WTC11 (cell line): ENCODE measurements at regions not wholly inside any gene's neighbourhood (a gene's known extent, or its start where the extent isn't known, plus 50 kb on each side); places are given as distances from the start of the nearest gene placed in this dataset.

Experiments
- ATAC-seq: fragments of 200-7000 bp; cut with Tn5 transposase; 2 replicates; pipeline ENCODE4 v1.10.0; 2021; ENCODE audit warnings: mild to moderate bottlenecking, moderate library complexity
- CTCF ChIA-PET: fragments of 300-600 bp; sonication (Branson Sonifier 250); formaldehyde crosslinking; loops from one replicate; lab custom pipeline; 2021; ENCODE audit warnings: antibody characterized with exemption; lab: Charles Lee
- POLR2A ChIA-PET: fragments of 350-600 bp; sonication (Branson Sonifier 250); formaldehyde crosslinking; loops from one replicate; lab custom pipeline; 2021; ENCODE audit warnings: antibody characterized with exemption; lab: Charles Lee
- DNase-seq: peaks from one replicate; pipeline ENCODE4 v3.0.0; 2021; ENCODE audit warnings: low spot score
- H3K27ac Mint-ChIP-seq: 2 replicates; pipeline ENCODE4 v1.8.0; 2021; ENCODE audit warnings: mixed read lengths
- H3K27me3 Mint-ChIP-seq: 2 replicates; pipeline ENCODE4 v1.8.0; 2021; ENCODE audit warnings: low read depth, mild to moderate bottlenecking, moderate library complexity, mixed read lengths
- H3K36me3 Mint-ChIP-seq: 2 replicates; pipeline ENCODE4 v1.8.0; 2021; ENCODE audit warnings: mixed read lengths
- H3K4me1 Mint-ChIP-seq: 2 replicates; pipeline ENCODE4 v1.8.0; 2022; ENCODE audit warnings: mixed read lengths
- H3K4me3 Mint-ChIP-seq: 2 replicates; pipeline ENCODE4 v1.8.0; 2021; ENCODE audit warnings: mild to moderate bottlenecking, moderate library complexity, mixed read lengths
- H3K9me3 Mint-ChIP-seq: 2 replicates; pipeline ENCODE4 v1.8.0; 2021; ENCODE audit warnings: mixed read lengths
- ATF2 ChIP-seq: sonication (generic); formaldehyde crosslinking; IDR thresholded peaks from 2 replicates; pipeline ENCODE4 v1.8.1; 2022; ENCODE audit warnings: low read depth, missing genetic modification reagents, borderline replicate concordance
- ATF3 ChIP-seq: sonication (generic); formaldehyde crosslinking; conservative IDR thresholded peaks from 2 replicates; pipeline ENCODE4 v1.8.1; 2022; ENCODE audit warnings: mild to moderate bottlenecking, missing genetic modification reagents
- CREM ChIP-seq: sonication (generic); formaldehyde crosslinking; IDR thresholded peaks from 2 replicates; pipeline ENCODE4 v1.8.1; 2022; ENCODE audit warnings: mild to moderate bottlenecking, missing genetic modification reagents, moderate library complexity
- E2F5 ChIP-seq: sonication (generic); formaldehyde crosslinking; IDR thresholded peaks from 2 replicates; pipeline ENCODE4 v1.8.1; 2022; ENCODE audit warnings: mild to moderate bottlenecking, moderate library complexity, missing genetic modification reagents
- FOXJ3 ChIP-seq: sonication (generic); formaldehyde crosslinking; IDR thresholded peaks from 2 replicates; pipeline ENCODE4 v1.9.0; 2021; ENCODE audit warnings: missing genetic modification reagents, mild to moderate bottlenecking, borderline replicate concordance
- FOXP4 ChIP-seq: sonication (generic); formaldehyde crosslinking; IDR thresholded peaks from 2 replicates; pipeline ENCODE4 v1.8.0; 2022; ENCODE audit warnings: mild to moderate bottlenecking, missing genetic modification reagents
- GABPB1 ChIP-seq: sonication (generic); formaldehyde crosslinking; IDR thresholded peaks from 2 replicates; pipeline ENCODE4 v1.8.1; 2023; ENCODE audit warnings: mild to moderate bottlenecking, missing genetic modification reagents
- HMGA2 ChIP-seq: fragments of 250-450 bp; sonication (Bioruptor Pico); IDR thresholded peaks from 2 replicates; pipeline ENCODE4 v1.4.0; 2021; ENCODE audit warnings: mild to moderate bottlenecking, moderate library complexity
- JUN ChIP-seq: sonication (generic); formaldehyde crosslinking; IDR thresholded peaks from 2 replicates; pipeline ENCODE4 v1.8.0; 2023; ENCODE audit warnings: mild to moderate bottlenecking, missing genetic modification reagents
- KAT7 ChIP-seq: sonication (generic); formaldehyde crosslinking; IDR thresholded peaks from 2 replicates; pipeline ENCODE4 v1.8.1; 2023; ENCODE audit warnings: missing genetic modification reagents, mild to moderate bottlenecking, borderline replicate concordance
- NR2C2 ChIP-seq: sonication (generic); formaldehyde crosslinking; IDR thresholded peaks from 2 replicates; pipeline ENCODE4 v1.8.0; 2022; ENCODE audit warnings: mild to moderate bottlenecking, missing genetic modification reagents
- PRDM15 ChIP-seq: sonication (generic); formaldehyde crosslinking; IDR thresholded peaks from 2 replicates; pipeline ENCODE4 v1.8.0; 2022; ENCODE audit warnings: missing genetic modification reagents
- STAT6 ChIP-seq: sonication (generic); formaldehyde crosslinking; conservative IDR thresholded peaks from 2 replicates; pipeline ENCODE4 v1.8.1; 2023; ENCODE audit warnings: mild to moderate bottlenecking, low read depth, missing genetic modification reagents, moderate library complexity
- TP53 ChIP-seq: sonication (generic); formaldehyde crosslinking; IDR thresholded peaks from 2 replicates; pipeline ENCODE4 v1.8.1; 2023; ENCODE audit warnings: mild to moderate bottlenecking, missing genetic modification reagents
- USF2 ChIP-seq: sonication (generic); formaldehyde crosslinking; IDR thresholded peaks from 2 replicates; pipeline ENCODE4 v1.8.1; 2023; ENCODE audit warnings: mild to moderate bottlenecking, missing genetic modification reagents, moderate library complexity
- ZNF317 ChIP-seq: sonication (generic); formaldehyde crosslinking; IDR thresholded peaks from 2 replicates; pipeline ENCODE4 v1.8.1; 2023; ENCODE audit warnings: low read depth, mild to moderate bottlenecking, moderate library complexity, missing genetic modification reagents, borderline replicate concordance
- ZNF396 ChIP-seq: fragments of 250-450 bp; sonication (Bioruptor Pico); IDR thresholded peaks from 2 replicates; pipeline ENCODE4 v1.8.0; 2021; ENCODE audit warnings: mild to moderate bottlenecking, moderate library complexity, borderline replicate concordance
- TF ChIP-seq, protein P1 (sequence below): fragments of 250-450 bp; sonication (Bioruptor Pico); conservative IDR thresholded peaks from 2 replicates; pipeline ENCODE4 v1.9.0; 2021; ENCODE audit warnings: mild to moderate bottlenecking
- TF ChIP-seq, protein P2 (sequence below): fragments of 250-450 bp; sonication (Bioruptor Pico); IDR thresholded peaks from 2 replicates; pipeline ENCODE4 v1.9.0; 2021; ENCODE audit warnings: mild to moderate bottlenecking

GRCh38 chr4:96162636-96163035 lies 322.7 kb downstream of the PDHA2 start (continued):
- no peak for TF ChIP-seq PRDM15 (CRISPR knock-in tag)
- TF ChIP-seq FOXJ3 (CRISPR knock-in tag), result no peak
- no peak for TF ChIP-seq USF2 (CRISPR knock-in tag)
- TF ChIP-seq FOXP4 (CRISPR knock-in tag), result no peak
- TF ChIP-seq GABPB1 (CRISPR knock-in tag), result no peak
- TF ChIP-seq ATF2 (CRISPR knock-in tag), result no peak
- no peak for TF ChIP-seq CREM
- no peak for TF ChIP-seq HMGA2
- TF ChIP-seq, protein P1, sequence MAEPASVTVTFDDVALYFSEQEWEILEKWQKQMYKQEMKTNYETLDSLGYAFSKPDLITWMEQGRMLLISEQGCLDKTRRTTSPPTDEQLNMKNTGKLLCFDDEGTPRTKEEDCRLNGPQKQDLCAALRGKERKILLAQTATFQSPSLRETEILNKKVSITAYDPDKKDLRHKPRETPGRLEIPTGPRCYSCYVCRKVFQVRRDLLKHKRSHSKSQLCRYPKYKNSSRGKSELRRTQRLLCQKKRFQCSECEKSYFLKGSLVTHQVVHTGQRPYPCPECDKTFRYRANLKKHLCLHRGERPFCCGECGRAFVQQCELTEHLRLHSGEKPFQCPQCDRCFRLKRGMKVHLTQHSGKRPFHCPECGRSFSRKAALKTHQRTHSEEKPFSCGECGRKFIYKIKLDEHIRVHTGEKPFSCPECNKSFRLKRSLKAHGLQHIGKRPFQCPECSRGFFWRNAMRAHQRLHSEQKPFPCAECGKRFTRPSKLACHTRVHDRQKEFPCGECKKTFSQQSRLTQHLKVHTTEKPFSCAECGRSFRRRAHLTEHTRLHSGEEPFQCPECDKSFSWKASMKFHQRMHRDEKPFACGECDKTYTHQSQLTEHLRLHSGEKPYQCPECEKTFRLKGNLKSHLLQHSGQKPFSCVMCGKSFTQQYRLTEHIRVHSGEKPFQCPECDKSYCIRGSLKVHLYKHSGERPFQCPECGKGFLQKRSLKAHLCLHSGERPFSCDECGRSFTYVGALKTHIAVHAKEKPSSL (CRISPR knock-in tag), result no peak
- TF ChIP-seq NR2C2 (CRISPR knock-in tag), result no peak

GRCh38 chr4:96164814-96165351 lies 325.0 kb downstream of the PDHA2 start:
- POLR2A ChIA-PET, result no interaction called here
- no peaks in the 10 kb centered on the region for H3K27me3 Mint-ChIP-seq
- TF ChIP-seq TP53, result no peak
- no peak for TF ChIP-seq JUN (CRISPR knock-in tag)
- no peak for TF ChIP-seq E2F5 (CRISPR knock-in tag)
- TF ChIP-seq ZNF317 (CRISPR knock-in tag), result no peak
- TF ChIP-seq ATF3 (CRISPR knock-in tag), result no peak
- TF ChIP-seq ZNF396, result no peak
- TF ChIP-seq STAT6 (CRISPR knock-in tag), result no peak
- TF ChIP-seq KAT7 (CRISPR knock-in tag), result no peak
- TF ChIP-seq, protein P2, sequence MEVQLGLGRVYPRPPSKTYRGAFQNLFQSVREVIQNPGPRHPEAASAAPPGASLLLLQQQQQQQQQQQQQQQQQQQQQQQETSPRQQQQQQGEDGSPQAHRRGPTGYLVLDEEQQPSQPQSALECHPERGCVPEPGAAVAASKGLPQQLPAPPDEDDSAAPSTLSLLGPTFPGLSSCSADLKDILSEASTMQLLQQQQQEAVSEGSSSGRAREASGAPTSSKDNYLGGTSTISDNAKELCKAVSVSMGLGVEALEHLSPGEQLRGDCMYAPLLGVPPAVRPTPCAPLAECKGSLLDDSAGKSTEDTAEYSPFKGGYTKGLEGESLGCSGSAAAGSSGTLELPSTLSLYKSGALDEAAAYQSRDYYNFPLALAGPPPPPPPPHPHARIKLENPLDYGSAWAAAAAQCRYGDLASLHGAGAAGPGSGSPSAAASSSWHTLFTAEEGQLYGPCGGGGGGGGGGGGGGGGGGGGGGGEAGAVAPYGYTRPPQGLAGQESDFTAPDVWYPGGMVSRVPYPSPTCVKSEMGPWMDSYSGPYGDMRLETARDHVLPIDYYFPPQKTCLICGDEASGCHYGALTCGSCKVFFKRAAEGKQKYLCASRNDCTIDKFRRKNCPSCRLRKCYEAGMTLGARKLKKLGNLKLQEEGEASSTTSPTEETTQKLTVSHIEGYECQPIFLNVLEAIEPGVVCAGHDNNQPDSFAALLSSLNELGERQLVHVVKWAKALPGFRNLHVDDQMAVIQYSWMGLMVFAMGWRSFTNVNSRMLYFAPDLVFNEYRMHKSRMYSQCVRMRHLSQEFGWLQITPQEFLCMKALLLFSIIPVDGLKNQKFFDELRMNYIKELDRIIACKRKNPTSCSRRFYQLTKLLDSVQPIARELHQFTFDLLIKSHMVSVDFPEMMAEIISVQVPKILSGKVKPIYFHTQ (CRISPR knock-in tag), result no peak

More at GRCh38 chr4:96164814-96165351, 325.0 kb downstream of the PDHA2 start:
- DNase-seq, result no peak
- Mint-ChIP-seq H3K36me3 (0 out of 2 replicates have a peak, but pooled peaks cover 2% of the 10 kb centered on the region), H3K4me3 (no peak overlapping the region), H3K4me1 (peaks cover 6% of the 10 kb centered on the region), H3K9me3 (no peaks in the 10 kb centered on the region), H3K27ac (no peak overlapping the region)
- ATAC-seq, result no peak
- CTCF ChIA-PET, result no interaction called here
